GM12878 (cell line): ENCODE measurements at regions not wholly inside any gene's neighbourhood (a gene's known extent, or its start where the extent isn't known, plus 50 kb on each side); places are given as distances from the start of the nearest gene placed in this dataset.

ENCODE experiments used
- ATAC-seq: fragments of 200-7000 bp; cut with Tn5 transposase; 3 replicates; pipeline ENCODE4 v1.9.1; 2020; ENCODE audit warnings: mild to moderate bottlenecking, moderate library complexity
- BruUV-seq: library from RNA; stranded (reverse); fragments of 400-500 nt; replicated peaks from 2 replicates; lab custom pipeline; 2021; lab: Mats Ljungman, UMichigan
- CTCF ChIA-PET: fragments of 300-600 bp; sonication (Branson Sonifier 250); formaldehyde crosslinking; extraction: SDS; loops from one replicate; lab custom pipeline; 2021; ENCODE audit warnings: inconsistent platforms; lab: Yijun Ruan, JAX
- POLR2A ChIA-PET: fragments of 350-600 bp; formaldehyde crosslinking; extraction: SDS; loops from one replicate; lab custom pipeline; 2021; ENCODE audit warnings: inconsistent platforms; lab: Charles Lee
- RAD21 ChIA-PET: fragments of 300-600 bp; sonication (Branson Sonifier 250); formaldehyde crosslinking; loops from one replicate; lab custom pipeline; 2023; ENCODE audit warnings: antibody characterized with exemption; ENCODE audit not compliant: unreplicated experiment; lab: Charles Lee
- SMC1A ChIA-PET: fragments of 300-600 bp; sonication (Branson Sonifier 250); formaldehyde crosslinking; loops from one replicate; lab custom pipeline; 2023; ENCODE audit not compliant: unreplicated experiment, uncharacterized antibody; lab: Charles Lee
- DNase-seq: peaks from one replicate; pipeline ENCODE4 v3.0.0-alpha.2; 2011; ENCODE audit warnings: low read depth, low spot score
- FAIRE-seq: peaks from 3 replicates; lab custom pipeline; 2011; peaks lifted over from hg19 to GRCh38; lab: Jason Lieb, UNC
- H2AFZ ChIP-seq: 2 replicates; pipeline ENCODE4 v1.6.0; 2011; ENCODE audit warnings: low read depth, low read length, control low read depth; ENCODE audit not compliant: control insufficient read depth
- H3K27ac ChIP-seq: 2 replicates; pipeline ENCODE4 v1.5.1; 2011; ENCODE audit warnings: control low read depth; ENCODE audit not compliant: control insufficient read depth, insufficient read depth
- H3K27me3 ChIP-seq, 2 experiments: replicated peaks in 1 of 2; 2 replicates each; pipeline versions ENCODE4 v1.6.0 to v1.6.1; 2011; ENCODE audit warnings: low read length in 1 of 2; ENCODE audit not compliant: control insufficient read depth in 2 of 2, insufficient read depth in 2 of 2
- H3K36me3 ChIP-seq, 2 experiments: 2 replicates each; pipeline ENCODE4 v1.5.1; 2011; ENCODE audit warnings: low read length in 1 of 2; ENCODE audit not compliant: control insufficient read depth in 2 of 2, insufficient read depth in 2 of 2
- H3K4me1 ChIP-seq: 2 replicates; pipeline ENCODE4 v1.6.1; 2011; ENCODE audit warnings: mild to moderate bottlenecking, low read length, moderate library complexity, mixed read lengths; ENCODE audit not compliant: control insufficient read depth, insufficient read depth
- H3K4me2 ChIP-seq: 2 replicates; pipeline ENCODE4 v1.6.0; 2011; ENCODE audit warnings: control low read depth; ENCODE audit not compliant: control insufficient read depth, insufficient read depth
- H3K4me3 ChIP-seq: fragments of 200-600 bp; sonication (generic); 2 replicates; pipeline ENCODE4 v1.5.1; 2016
- H3K79me2 ChIP-seq: 2 replicates; pipeline ENCODE4 v1.6.0; 2011; ENCODE audit warnings: low read length; ENCODE audit not compliant: control insufficient read depth, insufficient read depth
- H3K9ac ChIP-seq: 2 replicates; pipeline ENCODE4 v1.8.0; 2011; ENCODE audit warnings: low read length, control low read depth, mixed read lengths; ENCODE audit not compliant: control insufficient read depth, insufficient read depth
- H3K9me3 ChIP-seq: replicated peaks from 3 replicates; pipeline ENCODE4 v1.5.1; 2011; ENCODE audit warnings: mild to moderate bottlenecking, low read length; ENCODE audit not compliant: control insufficient read depth, insufficient read depth
- H4K20me1 ChIP-seq: 2 replicates; pipeline ENCODE4 v1.6.0; 2011; ENCODE audit not compliant: control insufficient read depth, insufficient read depth
- BHLHE40 ChIP-seq, 2 experiments: fragments of 450-650 bp in 1 of 2; IDR thresholded peaks; 2 replicates each; pipeline ENCODE4 v1.6.1; 2011 to 2017; ENCODE audit warnings: low read depth in 2 of 2, borderline replicate concordance in 1 of 2, improper control_type of control experiment in 1 of 2, low read length in 1 of 2, mild to moderate bottlenecking in 1 of 2
- CBX5 ChIP-seq: sonication (generic); IDR thresholded peaks from 2 replicates; pipeline ENCODE4 v1.6.1; 2016; ENCODE audit warnings: low read depth, moderate library complexity, mild to moderate bottlenecking, inconsistent platforms
- DPF2 ChIP-seq: fragments of 450-650 bp; IDR thresholded peaks from 2 replicates; pipeline ENCODE4 v1.6.1; 2017; ENCODE audit warnings: mild to moderate bottlenecking
- EP300 ChIP-seq, 2 experiments: fragments of 150-350 bp in 1 of 2; IDR thresholded peaks; 2 replicates each; pipeline ENCODE4 v1.6.1; 2011 to 2012; ENCODE audit warnings: low read depth in 2 of 2, low read length in 2 of 2, borderline replicate concordance in 1 of 2, improper control_type of control experiment in 1 of 2, inconsistent platforms in 1 of 2; ENCODE audit not compliant: control insufficient read depth in 1 of 2
- FOXM1 ChIP-seq: IDR thresholded peaks from 2 replicates; pipeline ENCODE4 v1.6.1; 2012; ENCODE audit warnings: low read depth, mild to moderate bottlenecking, inconsistent platforms, low read length, moderate library complexity
- IKZF1 ChIP-seq: fragments of 450-650 bp; conservative IDR thresholded peaks from 2 replicates; pipeline ENCODE4 v1.6.1; 2017; ENCODE audit warnings: antibody characterized with exemption, mild to moderate bottlenecking
- NBN ChIP-seq: fragments of 450-650 bp; IDR thresholded peaks from 2 replicates; pipeline ENCODE4 v1.6.1; 2016
- SIX5 ChIP-seq: IDR thresholded peaks from 2 replicates; pipeline ENCODE4 v1.6.1; 2011; ENCODE audit warnings: mild to moderate bottlenecking, low read depth, low read length, moderate library complexity; ENCODE audit not compliant: severe bottlenecking
- SMC3 ChIP-seq: IDR thresholded peaks from 2 replicates; pipeline ENCODE4 v1.6.1; 2011; ENCODE audit warnings: low read length, improper control_type of control experiment, borderline replicate concordance
- SREBF1 ChIP-seq: IDR thresholded peaks from 2 replicates; pipeline ENCODE4 v1.6.1; 2012; ENCODE audit warnings: mild to moderate bottlenecking, low read length
- TCF3 ChIP-seq: IDR thresholded peaks from 2 replicates; pipeline ENCODE4 v1.6.1; 2012; ENCODE audit warnings: low read depth, mild to moderate bottlenecking, low read length, borderline replicate concordance; ENCODE audit not compliant: insufficient read depth
- ZSCAN29 ChIP-seq: fragments of 450-650 bp; IDR thresholded peaks from 2 replicates; pipeline ENCODE4 v1.6.1; 2017; ENCODE audit warnings: mild to moderate bottlenecking, moderate library complexity
- WGBS: methylation state at CpG from one replicate; pipeline ENCODE4 v1.1.6; 2016; ENCODE audit warnings: low lambda C conversion rate; ENCODE audit not compliant: insufficient replicate concordance, insufficient coverage; ENCODE audit errors: missing lambda C conversion rate; 5-methylcytosine and 5-hydroxymethylcytosine counted together
- in situ Hi-C: fragments of 300-500 bp; cut with MboI; formaldehyde crosslinking; loops from 9 replicates; pipeline ENCODE4 v1.14.3; 2018; ENCODE audit warnings: mixed read lengths
- intact Hi-C: fragments of 100-400 bp; cut with micrococcal nuclease; formaldehyde crosslinking; loops from one replicate; pipeline ENCODE4 v1.14.2; 2022; ENCODE audit not compliant: unreplicated experiment
- TF ChIP-seq, protein P1 (sequence below): fragments of 450-650 bp; IDR thresholded peaks from 2 replicates; pipeline ENCODE4 v1.6.1; 2017; ENCODE audit warnings: low read depth, mild to moderate bottlenecking, moderate library complexity
- TF ChIP-seq, protein P2 (sequence below): fragments of 150-350 bp; IDR thresholded peaks from 2 replicates; pipeline ENCODE4 v1.6.1; 2016; ENCODE audit warnings: low read depth, low read length
- TF ChIP-seq, protein P3 (sequence below): IDR thresholded peaks from 2 replicates; pipeline ENCODE4 v1.6.1; 2011; ENCODE audit warnings: low read depth, mild to moderate bottlenecking, low read length, moderate library complexity, borderline replicate concordance; ENCODE audit errors: extremely low read depth
- TF ChIP-seq, protein P4 (sequence below): fragments of 450-650 bp; IDR thresholded peaks from 2 replicates; pipeline ENCODE4 v1.6.1; 2017; ENCODE audit warnings: antibody characterized with exemption, mild to moderate bottlenecking, moderate library complexity

DNA sequence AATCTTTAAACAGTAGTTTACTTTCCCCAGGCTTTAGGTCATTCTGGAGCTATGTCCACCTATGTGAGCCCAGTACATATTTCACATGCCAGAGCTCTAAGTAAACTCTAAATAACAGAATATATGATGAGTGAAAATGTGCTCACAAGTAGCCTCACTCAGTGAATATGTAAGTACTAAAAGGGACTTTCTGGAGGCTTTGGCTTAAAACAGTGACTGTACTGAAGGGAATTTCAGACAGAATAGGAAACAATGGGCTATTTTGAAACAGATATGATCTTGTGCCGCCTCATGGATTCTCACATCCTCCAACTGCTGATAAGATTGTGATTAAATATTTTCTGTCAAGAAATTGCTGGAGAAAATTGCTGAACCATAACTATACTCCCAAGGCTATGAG is 747.9 kb downstream of the SOCS6 start:
- Histone ChIP-seq H2AFZ (no peak overlapping the region), H3K4me2 (no peak overlapping the region), H3K4me1 (no peaks in the 10 kb centered on the region), H3K27me3 (no peaks in the 10 kb centered on the region), H3K9me3 (no peaks in the 10 kb centered on the region; the same call in 2 of the 3 replicates), H3K27ac (no peak overlapping the region), H3K4me3 (no peak overlapping the region), H3K9ac (no peak overlapping the region), H3K36me3 (no peaks in the 10 kb centered on the region), H3K79me2 (no peaks in the 10 kb centered on the region), H4K20me1 (no peaks in the 10 kb centered on the region)
- ChIA-PET RAD21 (interaction anchor here (0.7 to 1.5 kb wide), 6 partner anchors 8 to 41 kb away, joined by 3 to 4 read pairs (median 4); no protein-coding TSS in a partner anchor), CTCF (interaction anchor here (0.6 to 0.8 kb wide), 3 partner anchors 8 to 29 kb away, joined by 3 read pairs; no protein-coding TSS in a partner anchor), POLR2A (interaction anchor here (1.1 to 1.5 kb wide), 2 partner anchors 25 to 37 kb away, joined by 3 to 5 read pairs; no protein-coding TSS in a partner anchor), SMC1A (interaction anchor here (0.9 to 1.9 kb wide), 2 partner anchors 19 to 25 kb away, joined by 3 to 7 read pairs; no protein-coding TSS in a partner anchor)
- in situ Hi-C loops (no loop called here), intact Hi-C loops (no loop called here)
- WGBS = 0% methylated on average over 1 of the region's 1 CpG
- no peak for DNase-seq
- BruUV-seq = no TSS peak
- FAIRE-seq = no peak
- ATAC-seq = peak; percentile 89
- TF ChIP-seq, protein P1, sequence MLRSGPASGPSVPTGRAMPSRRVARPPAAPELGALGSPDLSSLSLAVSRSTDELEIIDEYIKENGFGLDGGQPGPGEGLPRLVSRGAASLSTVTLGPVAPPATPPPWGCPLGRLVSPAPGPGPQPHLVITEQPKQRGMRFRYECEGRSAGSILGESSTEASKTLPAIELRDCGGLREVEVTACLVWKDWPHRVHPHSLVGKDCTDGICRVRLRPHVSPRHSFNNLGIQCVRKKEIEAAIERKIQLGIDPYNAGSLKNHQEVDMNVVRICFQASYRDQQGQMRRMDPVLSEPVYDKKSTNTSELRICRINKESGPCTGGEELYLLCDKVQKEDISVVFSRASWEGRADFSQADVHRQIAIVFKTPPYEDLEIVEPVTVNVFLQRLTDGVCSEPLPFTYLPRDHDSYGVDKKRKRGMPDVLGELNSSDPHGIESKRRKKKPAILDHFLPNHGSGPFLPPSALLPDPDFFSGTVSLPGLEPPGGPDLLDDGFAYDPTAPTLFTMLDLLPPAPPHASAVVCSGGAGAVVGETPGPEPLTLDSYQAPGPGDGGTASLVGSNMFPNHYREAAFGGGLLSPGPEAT = peak; percentile 79
- no peak for TF ChIP-seq CBX5
- TF ChIP-seq TCF3 = no peak
- TF ChIP-seq NBN = no peak
- no peak for TF ChIP-seq DPF2
- TF ChIP-seq FOXM1 = no peak
- TF ChIP-seq SIX5 = no peak
- peak; percentile 49; the same call in 1 of the 2 replicates for TF ChIP-seq IKZF1
- no peak for TF ChIP-seq SMC3
- TF ChIP-seq, protein P2, sequence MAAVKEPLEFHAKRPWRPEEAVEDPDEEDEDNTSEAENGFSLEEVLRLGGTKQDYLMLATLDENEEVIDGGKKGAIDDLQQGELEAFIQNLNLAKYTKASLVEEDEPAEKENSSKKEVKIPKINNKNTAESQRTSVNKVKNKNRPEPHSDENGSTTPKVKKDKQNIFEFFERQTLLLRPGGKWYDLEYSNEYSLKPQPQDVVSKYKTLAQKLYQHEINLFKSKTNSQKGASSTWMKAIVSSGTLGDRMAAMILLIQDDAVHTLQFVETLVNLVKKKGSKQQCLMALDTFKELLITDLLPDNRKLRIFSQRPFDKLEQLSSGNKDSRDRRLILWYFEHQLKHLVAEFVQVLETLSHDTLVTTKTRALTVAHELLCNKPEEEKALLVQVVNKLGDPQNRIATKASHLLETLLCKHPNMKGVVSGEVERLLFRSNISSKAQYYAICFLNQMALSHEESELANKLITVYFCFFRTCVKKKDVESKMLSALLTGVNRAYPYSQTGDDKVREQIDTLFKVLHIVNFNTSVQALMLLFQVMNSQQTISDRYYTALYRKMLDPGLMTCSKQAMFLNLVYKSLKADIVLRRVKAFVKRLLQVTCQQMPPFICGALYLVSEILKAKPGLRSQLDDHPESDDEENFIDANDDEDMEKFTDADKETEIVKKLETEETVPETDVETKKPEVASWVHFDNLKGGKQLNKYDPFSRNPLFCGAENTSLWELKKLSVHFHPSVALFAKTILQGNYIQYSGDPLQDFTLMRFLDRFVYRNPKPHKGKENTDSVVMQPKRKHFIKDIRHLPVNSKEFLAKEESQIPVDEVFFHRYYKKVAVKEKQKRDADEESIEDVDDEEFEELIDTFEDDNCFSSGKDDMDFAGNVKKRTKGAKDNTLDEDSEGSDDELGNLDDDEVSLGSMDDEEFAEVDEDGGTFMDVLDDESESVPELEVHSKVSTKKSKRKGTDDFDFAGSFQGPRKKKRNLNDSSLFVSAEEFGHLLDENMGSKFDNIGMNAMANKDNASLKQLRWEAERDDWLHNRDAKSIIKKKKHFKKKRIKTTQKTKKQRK = no peak
- TF ChIP-seq BHLHE40 (IDR thresholded peaks at IDR 0.05; ENCODE audit: borderline replicate concordance in 1 of 2, low read depth in 2 of 2, low read length in 1 of 2) = 0 out of 4 replicates have a peak, but pooled peaks have one; percentile 6 to 15
- peak in 1 of 2 experiments; percentile 30; a peak in 1 of 4 replicates for TF ChIP-seq EP300 (IDR thresholded peaks at IDR 0.05; ENCODE audit: borderline replicate concordance in 1 of 2, control insufficient read depth in 1 of 2, low read depth in 2 of 2, low read length in 2 of 2)
- no peak for TF ChIP-seq ZSCAN29
- TF ChIP-seq, protein P3, sequence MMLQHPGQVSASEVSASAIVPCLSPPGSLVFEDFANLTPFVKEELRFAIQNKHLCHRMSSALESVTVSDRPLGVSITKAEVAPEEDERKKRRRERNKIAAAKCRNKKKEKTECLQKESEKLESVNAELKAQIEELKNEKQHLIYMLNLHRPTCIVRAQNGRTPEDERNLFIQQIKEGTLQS = no peak
- TF ChIP-seq SREBF1 = no peak
- TF ChIP-seq, protein P4, sequence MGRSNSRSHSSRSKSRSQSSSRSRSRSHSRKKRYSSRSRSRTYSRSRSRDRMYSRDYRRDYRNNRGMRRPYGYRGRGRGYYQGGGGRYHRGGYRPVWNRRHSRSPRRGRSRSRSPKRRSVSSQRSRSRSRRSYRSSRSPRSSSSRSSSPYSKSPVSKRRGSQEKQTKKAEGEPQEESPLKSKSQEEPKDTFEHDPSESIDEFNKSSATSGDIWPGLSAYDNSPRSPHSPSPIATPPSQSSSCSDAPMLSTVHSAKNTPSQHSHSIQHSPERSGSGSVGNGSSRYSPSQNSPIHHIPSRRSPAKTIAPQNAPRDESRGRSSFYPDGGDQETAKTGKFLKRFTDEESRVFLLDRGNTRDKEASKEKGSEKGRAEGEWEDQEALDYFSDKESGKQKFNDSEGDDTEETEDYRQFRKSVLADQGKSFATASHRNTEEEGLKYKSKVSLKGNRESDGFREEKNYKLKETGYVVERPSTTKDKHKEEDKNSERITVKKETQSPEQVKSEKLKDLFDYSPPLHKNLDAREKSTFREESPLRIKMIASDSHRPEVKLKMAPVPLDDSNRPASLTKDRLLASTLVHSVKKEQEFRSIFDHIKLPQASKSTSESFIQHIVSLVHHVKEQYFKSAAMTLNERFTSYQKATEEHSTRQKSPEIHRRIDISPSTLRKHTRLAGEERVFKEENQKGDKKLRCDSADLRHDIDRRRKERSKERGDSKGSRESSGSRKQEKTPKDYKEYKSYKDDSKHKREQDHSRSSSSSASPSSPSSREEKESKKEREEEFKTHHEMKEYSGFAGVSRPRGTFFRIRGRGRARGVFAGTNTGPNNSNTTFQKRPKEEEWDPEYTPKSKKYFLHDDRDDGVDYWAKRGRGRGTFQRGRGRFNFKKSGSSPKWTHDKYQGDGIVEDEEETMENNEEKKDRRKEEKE = no peak
